Activated CD8-positive, alpha-beta memory T cell treated with anti-CD3 and anti-CD28 coated beads for 4 hours (primary cell): ENCODE measurements at regions not wholly inside any gene's neighbourhood (a gene's known extent, or its start where the extent isn't known, plus 50 kb on each side); places are given as distances from the start of the nearest gene placed in this dataset.
"Not testable (repeated sequence)": the region's sequence is repeated elsewhere in the genome, so short reads cannot be mapped to it uniquely, and the experiment has no call there.

Source experiments
- DNase-seq, 2 donors: peaks; one replicate each; pipeline ENCODE4 v3.0.0-alpha.2; 2020; ENCODE audit warnings: low read depth in 2 of 2

DNA sequence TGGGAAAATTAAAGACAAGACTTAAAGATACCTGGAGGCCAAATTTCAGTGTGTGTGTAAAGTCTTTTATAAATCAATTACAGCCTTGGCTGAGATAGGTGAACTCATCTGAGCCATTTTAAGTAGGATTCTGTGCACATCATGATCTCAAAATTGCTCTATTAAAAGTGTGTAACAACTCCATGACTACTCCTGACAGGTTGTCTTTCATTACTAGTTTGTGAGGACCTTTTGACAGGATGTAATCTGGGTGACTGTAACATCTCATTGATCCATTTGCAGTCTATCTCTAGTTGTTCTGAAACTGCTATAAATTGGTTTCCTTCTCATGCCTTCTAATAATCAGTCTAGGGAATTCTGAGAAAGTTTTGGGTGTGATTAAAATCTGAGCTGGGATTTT, 753.3 kb downstream of the SLITRK5 start:
- DNase-seq: no peak

DNA sequence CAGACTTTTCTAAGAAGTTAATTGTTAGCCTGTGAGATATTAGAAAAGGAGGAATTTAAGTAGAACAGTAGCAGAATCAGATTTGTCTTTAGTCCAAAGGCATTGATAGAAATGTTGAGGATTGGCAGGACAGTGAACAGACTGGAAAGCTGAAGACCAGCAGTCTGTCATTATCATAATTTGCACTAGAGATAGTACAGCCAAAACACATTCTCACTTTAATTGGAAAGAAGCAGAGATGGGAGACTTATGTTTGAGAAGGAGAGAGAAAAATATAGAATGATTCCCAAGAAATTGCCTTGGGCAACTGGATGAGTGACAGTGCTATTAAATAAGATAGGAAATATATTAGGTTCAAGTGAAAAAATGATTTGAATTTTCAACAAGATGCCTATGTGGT, 755.5 kb downstream of the SLITRK5 start:
- DNase-seq: no peak

DNA sequence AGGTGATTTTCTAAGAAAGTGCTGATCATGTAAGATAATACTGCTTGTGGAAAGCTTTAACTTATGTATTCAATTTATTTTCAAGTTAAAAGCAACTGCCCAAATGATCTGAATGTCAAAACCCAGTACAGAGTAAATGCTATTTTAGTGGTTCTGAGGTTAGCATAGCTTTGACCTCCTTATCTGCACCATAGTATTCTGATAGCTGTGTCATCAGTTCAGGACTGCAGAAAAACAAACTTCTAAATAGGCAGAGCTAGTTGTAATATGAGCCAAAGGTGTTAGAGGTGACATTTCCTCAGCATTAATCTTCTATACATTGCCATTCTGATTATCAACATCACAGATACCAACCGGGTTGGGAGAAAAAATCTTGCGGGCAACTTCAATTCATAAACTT, 758.7 kb downstream of the SLITRK5 start:
- no peak for DNase-seq

DNA sequence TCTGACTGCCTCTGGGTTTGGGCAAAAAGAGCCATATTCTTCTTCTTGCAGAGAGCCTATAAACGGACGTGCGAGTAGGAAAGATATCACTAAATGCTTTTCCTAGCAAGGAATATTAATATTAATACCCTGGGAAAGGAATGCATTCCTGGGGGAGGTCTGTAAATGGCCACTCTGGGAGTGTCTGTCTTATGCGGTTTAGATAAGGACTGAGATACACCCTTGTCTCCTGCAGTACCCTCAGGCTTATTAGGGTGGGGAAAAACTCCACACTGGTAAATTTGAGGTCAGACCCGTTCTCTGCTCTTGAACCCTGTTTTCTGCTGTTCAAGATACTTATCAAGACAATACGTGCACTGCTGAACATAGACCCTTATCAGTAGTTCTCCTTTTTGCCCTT, 763.8 kb downstream of the SLITRK5 start:
- no peak for DNase-seq

DNA sequence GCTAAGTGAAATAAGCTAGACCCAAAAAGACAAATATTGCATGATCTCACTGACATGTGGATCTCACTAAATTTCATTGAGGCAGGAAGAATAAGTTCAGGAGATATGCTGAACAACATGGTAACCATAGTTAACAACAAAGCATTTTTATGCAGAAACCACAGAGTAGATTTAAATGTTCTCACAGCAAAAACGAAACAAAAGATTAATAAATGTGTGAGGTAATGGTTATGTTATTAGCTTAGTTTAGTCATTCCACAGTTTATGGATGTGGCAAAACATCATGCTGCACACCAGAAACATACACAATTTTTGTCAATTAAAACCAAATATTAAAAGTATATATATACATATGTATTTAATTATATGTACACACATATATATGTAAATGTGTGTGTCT, 765.8 kb downstream of the SLITRK5 start:
- DNase-seq: no peak

DNA sequence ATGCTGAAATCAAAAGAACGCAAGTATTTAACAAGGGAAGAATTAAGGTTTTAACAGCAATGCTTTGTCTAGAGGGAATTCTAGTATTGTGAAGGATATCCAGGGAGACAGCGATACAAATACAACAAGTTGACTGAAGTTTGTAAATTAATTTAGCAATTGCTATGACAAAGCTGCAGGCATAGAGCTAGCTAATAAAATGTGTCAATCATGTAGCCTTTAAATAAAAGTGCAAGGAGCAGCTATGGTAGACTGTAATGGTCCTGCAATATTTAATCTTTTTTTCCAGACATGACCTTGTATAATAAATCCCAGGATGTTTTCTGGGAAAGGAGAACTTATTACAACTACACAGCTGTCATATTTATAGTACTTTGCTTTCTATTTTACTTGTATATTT, 779.3 kb downstream of the SLITRK5 start:
- DNase-seq: no peak

DNA sequence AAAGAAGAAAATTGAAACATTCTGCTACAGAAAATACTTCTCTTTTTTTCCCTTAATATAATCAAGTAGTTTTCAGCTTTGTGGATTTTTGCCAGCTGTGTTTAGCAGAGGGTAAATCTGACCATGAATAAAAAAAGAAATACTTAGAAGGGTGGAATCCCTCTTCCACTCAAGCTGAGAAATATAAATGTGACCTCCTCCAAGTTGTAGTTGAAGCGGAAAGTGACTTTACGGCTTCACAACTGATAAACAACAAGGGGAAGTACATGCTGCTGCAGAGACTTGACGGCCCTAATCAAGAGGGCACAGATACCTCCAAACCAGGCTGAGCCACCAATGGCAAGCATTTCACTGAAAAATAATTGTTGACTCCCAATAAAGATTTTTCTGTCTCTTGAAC, 785.0 kb downstream of the SLITRK5 start:
- no peak for DNase-seq

DNA sequence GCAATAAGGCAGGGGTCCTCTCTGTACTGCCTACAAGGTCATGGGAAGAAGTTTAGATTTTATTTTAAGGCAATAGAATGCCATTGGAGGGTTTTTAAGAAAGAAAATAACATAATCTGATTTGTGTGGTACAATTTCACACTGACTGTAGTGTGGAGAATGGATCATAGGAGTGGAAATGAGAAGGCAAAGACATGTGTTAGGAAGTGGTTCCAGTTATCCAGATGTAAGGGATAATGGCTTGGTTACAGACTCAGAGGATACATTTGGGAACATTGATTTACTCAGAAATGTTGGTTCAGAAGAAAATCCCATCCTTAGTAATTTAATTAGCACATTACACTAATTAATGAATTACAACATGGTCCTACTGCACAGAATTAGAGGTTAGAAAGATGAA, 788.2 kb downstream of the SLITRK5 start:
- DNase-seq: no peak

DNA sequence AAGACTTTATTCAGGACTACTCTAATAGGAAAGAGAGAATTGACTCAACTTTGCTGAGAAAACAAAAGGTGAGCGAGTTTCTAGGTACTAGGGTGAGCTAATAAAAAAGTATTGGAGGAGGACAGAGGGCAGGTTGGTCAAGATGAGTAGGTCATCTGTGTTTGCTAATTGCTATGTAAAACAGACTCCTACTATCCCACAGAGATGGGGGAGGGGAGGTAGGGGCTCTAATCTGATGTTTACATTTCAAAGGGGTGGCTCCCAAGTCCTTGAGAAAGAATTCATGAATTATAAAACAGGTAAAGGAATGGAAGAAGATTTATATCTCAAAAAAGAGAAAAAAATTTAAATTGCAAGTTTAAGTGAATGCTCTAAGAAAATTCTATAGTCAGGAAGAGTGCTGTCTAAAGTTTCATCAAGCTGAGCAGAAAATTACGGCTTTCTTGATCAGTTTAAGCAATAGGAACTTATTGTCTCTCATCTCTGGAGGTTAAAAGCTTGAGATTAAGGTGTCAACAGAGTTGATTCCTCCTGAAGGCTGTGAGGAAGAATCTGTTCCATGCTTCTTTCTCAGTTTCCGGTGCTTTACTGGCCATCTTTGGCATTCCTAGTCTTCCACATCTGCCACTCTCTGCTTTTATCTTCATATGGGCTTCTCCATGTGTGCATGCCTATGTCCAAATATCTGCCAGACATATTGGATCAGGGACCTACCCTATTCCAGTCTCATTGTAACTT, 790.3 kb downstream of the SLITRK5 start:
- DNase-seq: no peak

DNA sequence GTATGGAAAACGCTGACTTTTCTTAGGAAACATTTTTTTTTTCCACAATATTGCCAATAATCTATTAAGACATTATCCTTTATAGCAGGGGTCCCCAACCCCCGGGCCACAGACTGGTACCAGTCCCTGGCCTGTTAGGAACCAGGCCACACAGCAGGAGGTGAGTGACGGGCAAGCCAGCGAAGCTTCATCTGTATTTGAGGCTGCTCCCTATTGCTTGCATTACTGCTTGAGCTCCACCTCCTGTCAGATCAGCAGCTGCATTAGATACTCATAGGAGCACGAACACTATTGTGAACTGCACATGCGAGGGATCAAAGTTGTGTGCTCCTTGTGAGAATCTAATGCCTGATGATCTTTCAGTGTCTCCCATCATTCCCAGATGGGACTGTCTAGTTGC, 793.7 kb downstream of the SLITRK5 start:
- DNase-seq: no peak

DNA sequence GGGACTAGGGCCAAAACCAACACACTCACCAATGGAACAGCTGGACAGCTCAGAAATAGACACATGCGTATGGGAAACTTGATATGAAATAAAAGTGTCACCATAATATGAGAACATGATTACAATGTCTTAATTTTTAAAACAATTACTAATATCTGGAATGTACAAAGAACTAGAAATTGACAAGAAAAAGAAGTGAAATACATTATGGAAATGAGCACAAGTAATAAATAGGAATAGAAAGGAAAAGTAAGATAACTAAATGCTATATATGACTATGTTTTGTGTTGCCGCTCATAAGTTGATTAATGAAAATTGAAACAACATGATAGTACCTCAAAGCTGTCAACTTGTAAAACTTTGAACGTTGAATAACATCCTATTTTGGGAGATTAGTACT, 801.1 kb downstream of the SLITRK5 start:
- no peak for DNase-seq

DNA sequence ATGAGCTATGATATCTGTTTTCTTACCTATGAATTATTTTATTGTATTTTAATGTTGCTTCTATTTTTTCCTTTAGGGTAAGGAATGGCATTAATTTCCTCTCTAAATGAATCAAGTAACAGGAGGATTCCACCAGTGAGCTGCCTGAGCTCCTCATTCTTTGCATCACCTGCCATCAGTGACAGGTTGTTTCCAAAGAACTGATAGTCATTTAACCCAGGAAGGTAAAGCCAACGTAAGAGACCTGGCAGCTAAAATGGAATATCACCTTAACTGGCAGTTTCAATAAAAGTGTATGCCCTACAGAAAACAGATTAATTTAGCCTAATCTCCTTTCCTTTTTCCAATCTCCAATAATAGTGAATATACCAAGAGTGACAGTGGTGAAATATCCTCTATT, 812.0 kb downstream of the SLITRK5 start:
- no peak for DNase-seq

DNA sequence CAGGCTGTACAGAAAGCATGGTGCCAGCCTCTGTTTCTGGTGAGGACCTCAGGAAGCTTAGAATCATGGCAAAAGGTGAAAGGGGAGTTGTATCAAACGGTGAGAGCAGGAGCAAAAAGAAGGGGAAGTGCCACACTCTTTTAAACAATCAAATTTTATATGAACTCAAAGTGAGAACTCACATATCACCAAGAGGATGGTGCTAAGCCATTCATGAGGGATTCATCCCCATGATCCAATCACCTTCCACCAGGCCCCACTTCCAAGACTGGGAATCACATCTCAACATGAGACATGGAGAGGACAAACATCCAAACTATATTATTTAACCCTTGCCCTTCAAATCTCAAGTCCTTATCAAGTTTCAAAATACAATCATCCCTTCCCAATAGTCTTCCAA, 836.7 kb downstream of the SLITRK5 start:
- DNase-seq: no peak

DNA sequence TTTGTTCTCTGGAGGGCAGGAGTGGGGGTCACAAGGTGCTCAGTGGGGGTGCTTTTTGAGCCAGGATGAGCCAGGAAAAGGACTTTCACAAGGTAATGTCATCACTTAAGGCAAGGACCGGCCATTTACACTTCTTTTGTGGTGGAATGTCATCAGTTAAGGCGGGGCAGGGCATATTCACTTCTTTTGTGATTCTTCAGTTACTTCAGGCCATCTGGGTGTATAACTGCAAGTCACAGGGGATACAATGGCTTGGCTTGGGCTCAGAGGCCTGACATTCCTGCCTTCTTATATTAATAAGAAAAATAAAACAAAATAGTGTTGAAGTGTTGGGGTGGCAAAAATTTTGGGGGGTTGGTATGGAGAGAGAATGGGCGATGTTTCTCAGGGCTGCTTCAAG, 841.8 kb downstream of the SLITRK5 start:
- not testable (repeated sequence) for DNase-seq

DNA sequence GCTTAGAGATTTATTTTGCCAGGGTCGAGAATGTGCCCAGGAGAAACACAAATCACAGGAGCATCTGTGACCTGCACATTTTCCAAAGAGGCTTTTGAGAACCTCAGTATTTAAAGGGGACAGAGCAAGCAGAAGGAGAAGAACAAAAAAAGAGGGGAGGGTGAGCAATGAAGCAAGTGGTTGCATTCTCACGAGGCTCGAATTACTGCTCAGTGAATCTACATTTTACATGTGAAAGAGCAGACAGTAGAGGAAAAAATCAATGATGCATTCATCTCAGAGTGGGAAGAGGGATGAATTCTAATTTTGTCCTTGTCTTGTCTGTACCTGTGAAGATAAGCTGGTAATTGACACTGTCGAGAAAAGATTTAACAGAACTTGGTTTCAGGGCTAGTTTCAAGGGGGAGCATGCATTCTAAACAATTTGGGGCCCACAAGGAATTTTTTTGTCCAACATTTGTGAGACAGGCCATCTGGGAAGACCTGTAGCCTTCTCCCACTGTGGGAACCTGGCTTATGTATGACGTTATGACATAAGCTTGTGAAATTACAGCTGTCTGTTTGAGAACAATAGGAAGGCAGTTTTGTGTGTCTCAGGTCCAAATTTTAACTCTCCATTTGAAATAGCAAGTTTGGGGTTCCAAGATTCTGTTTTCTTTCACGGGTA, 855.1 kb downstream of the SLITRK5 start:
- DNase-seq: no peak

DNA sequence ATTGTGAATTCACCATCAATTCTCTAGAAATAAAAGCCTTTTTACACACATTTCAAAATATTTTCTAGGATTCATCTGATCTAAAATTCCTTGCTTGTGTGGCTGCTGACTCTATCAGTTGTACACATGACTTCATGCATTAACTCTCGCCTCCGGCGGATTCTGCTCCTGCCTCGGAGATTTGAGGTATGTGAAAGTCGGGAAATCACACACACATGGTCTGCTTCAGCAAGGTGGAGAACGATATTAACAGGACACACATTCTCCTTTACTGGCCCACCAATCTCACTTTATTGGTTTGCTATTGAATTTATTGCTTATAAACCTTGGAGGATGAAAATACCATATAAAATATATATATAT, 855.7 kb downstream of the SLITRK5 start:
- no peak for DNase-seq

DNA sequence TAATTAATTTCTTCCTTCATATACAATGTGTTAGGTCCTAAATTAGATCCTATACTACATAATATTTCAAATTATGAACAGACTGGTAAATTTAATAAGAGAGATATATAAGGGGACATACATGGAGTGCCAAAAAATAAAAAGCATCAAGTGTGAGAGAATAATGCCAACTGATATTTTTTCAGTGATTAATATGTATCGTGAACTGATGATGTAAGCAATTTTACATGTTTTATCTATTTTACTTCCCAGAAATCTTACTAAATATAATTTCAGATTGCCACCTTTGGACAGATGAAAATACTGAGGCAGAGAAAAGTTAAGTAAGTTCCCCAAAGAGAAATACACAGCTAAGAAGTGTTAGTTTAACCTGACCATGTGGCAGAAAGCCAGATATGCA, 870.8 kb downstream of the SLITRK5 start:
- DNase-seq: no peak

DNA sequence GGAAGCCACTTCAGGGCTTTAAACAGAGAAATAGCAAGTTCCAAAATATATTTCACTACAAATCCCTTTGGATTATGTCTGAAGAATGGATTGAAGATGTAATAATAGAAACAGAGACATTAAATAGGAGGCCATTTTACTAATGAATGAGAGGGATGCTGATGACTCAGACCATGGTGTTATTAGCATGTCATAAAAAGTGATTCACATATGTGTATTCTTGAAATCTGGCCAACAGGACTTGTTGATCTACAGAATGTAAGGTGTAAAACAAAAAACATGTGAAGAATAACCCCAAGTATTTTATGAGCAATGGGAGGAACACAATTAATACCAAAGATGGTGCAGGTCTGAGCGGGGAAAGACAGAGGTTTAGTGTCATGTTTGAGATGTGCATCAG, 873.7 kb downstream of the SLITRK5 start:
- no peak for DNase-seq

DNA sequence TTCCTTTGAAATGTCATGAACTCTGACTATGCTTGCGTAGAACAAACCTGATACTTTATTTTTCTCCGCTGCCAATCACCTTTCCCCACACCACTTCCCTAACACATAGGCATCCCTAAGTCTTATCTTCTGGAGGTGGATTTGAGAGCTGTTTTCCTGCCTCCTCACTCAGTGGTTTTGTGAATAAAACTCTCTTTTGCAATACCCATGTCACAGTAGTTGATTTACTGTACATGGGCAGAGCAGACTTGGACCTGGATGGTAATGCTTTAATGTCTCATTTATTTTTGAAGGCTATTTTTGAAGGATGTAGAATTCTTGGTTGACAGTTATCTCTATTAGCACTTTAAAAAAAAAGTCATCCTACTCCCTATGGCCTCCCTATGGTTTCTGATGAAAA, 881.8 kb downstream of the SLITRK5 start:
- no peak for DNase-seq

DNA sequence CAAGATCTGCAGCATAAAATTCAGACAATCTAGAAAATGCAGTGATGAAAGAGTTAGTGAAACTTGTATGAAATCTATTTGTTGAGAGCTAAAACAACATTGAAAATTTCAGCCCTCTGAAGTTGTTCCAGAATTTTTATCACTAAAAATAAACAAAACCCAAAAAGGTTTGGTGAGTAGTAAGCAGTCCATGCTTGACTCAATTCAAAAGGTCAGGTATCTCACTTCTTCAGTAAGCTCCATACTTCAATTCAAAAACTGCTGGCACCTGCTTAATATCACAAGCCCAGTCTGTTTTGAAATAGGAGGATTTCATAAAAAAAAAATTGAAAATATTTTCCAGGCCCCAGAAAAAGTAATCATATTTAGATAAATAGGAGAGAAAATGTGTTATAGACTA, 894.4 kb downstream of the SLITRK5 start:
- DNase-seq: no peak

DNA sequence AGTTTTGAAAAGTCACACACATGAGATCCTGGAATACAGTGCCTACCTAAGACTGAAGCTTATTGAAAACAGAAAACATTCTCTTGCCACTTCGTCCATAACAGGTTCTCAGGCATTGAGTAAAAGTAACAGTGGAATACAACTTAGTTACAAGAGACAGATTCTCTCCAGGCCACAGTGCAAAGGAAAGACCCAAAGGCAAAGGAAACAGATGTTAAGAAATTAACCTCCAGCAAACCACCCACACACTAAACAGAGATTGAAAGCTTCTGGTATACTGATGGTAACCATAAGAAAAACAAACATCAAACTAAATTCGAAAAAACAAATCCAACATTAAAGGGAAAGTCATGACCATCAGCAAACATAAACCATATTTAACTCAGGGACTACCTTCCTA, 914.7 kb downstream of the SLITRK5 start:
- DNase-seq: no peak

DNA sequence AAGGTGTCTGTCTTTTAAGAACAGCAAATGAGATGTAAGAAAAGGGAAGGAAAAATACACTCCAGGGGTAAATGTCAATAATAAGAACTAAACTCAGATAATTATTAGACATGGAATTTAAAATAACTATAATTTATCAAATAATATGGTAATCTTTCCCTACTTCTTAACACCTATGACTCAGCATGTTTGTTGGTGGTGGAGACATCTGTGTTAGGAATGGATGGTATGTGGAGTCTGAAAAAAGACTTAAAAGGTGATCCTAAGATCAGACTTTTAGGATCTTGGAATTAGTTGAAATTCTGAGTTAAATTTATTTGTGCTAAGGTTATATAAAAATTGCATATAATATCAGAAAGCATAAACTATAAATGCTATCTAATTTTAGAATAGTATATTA, 915.1 kb downstream of the SLITRK5 start:
- DNase-seq: no peak

DNA sequence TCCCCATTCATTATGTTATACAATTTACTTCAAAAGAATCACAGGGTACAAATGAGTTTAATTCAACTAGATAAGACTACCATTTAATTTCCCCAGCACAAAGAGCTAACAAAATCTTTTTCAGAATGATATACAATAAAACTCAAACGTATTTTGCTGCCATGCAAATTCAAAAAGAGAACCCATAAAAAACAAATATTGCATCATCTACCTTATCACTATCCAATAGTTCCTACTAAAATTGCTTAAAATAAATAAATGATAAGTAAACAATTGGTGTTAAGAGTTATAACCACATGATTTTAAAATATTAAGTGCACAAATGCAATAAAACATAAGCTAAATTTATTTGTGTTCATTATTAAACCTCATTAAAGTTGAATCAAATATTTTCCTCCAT, 919.4 kb downstream of the SLITRK5 start:
- DNase-seq: no peak

DNA sequence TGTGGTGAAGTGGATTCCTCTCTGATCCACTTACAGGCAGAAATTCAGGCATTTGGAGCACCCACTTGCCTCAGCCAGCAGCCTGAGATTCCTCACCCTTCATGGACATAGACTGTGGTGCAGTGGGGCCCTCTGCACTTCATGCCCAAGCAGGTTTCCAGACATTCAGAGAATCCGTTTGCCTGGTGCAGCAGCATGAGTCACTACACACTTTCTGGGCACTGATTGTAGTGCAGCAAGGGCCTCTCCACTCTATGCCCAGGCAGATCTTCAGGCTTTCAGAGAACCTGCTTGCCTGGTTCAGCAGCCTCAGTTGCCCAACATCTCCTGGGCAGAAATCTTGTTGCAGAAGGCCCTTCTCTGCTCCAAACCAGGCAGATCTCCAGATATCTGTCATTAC, 920.9 kb downstream of the SLITRK5 start:
- DNase-seq: no peak
